DND-41 (cell line): ENCODE measurements at regions not wholly inside any gene's neighbourhood (a gene's known extent, or its start where the extent isn't known, plus 50 kb on each side); places are given as distances from the start of the nearest gene placed in this dataset.

Source experiments
- EZH2 ChIP-seq: IDR thresholded peaks from 3 replicates; pipeline ENCODE4 v1.6.1; 2012; ENCODE audit warnings: borderline replicate concordance, low read depth, mild to moderate bottlenecking, moderate library complexity, low read length, inconsistent platforms; ENCODE audit not compliant: severe bottlenecking
- TF ChIP-seq, protein P1 (sequence below): IDR thresholded peaks from 2 replicates; pipeline ENCODE4 v1.5.1; 2012; ENCODE audit warnings: borderline replicate concordance, low read length, moderate library complexity, mild to moderate bottlenecking; ENCODE audit not compliant: poor library complexity, severe bottlenecking; ENCODE audit errors: extremely low read depth

DNA sequence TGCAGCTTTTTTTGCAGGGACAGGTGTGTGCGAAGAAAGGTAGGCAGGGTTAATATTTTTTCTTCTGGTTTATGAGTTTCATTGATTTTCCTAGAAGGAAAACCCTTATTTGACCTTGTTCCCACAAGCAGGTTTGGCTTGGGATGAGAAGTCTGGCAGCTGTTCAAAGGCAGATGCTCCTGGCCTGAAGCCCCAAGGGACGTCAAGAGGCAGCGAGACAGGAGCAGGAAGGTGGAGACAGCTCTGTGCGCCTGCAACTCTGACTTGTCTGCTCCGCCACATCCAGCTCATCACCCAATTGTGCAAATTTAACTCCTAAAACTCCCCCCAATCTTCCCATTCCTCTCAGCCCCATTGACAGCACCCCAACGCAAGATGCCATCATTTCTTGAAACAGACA lies 136.8 kb upstream of the XYLT1 start:
- TF ChIP-seq, protein P1, sequence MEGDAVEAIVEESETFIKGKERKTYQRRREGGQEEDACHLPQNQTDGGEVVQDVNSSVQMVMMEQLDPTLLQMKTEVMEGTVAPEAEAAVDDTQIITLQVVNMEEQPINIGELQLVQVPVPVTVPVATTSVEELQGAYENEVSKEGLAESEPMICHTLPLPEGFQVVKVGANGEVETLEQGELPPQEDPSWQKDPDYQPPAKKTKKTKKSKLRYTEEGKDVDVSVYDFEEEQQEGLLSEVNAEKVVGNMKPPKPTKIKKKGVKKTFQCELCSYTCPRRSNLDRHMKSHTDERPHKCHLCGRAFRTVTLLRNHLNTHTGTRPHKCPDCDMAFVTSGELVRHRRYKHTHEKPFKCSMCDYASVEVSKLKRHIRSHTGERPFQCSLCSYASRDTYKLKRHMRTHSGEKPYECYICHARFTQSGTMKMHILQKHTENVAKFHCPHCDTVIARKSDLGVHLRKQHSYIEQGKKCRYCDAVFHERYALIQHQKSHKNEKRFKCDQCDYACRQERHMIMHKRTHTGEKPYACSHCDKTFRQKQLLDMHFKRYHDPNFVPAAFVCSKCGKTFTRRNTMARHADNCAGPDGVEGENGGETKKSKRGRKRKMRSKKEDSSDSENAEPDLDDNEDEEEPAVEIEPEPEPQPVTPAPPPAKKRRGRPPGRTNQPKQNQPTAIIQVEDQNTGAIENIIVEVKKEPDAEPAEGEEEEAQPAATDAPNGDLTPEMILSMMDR, result no peak
- no peak for TF ChIP-seq EZH2
